ENCODE measurements at regions not wholly inside any gene's neighbourhood (a gene's known extent, or its start where the extent isn't known, plus 50 kb on each side); places are given as distances from the start of the nearest gene placed in this dataset.

DNA sequence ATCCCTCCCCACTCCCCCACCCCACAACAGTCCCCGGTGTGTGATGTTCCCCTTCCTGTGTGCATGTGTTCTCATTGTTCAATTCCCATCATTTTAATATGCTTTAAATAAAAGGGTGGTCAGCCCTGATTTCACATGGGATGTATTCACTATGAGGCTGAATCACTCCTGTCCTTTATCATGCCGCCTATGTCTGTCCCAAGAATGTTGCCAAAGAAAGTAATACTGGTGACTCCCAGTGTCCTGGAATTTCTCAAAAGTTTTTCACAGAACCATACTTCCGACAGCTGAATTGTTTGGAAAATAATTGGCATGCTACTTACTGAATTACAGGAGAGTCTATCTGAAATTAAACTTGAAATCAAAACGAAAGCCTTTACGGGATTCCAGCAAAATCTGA lies 217.7 kb downstream of the HAO1 start:
- Histone ChIP-seq H3K27me3 (replicated peaks in 1 of 4; ENCODE audit: control extremely low read depth in 1 of 4, control insufficient read depth in 3 of 4, insufficient read depth in 4 of 4, low read length in 3 of 4) (no peaks in the 10 kb centered on the region), H3K9ac (ENCODE audit: low read length) (no peak overlapping the region), H3K4me3 (ENCODE audit: control extremely low read depth in 1 of 5, extremely low read depth in 1 of 5, insufficient read depth in 1 of 5, low read depth in 2 of 5, low read length in 4 of 5) (no peak overlapping the region), H3K36me3 (replicated peaks in 1 of 2; ENCODE audit: control extremely low read depth in 1 of 2, control insufficient read depth in 1 of 2, extremely low read depth in 1 of 2, insufficient read depth in 2 of 2, low read length in 1 of 2) (no peaks in the 10 kb centered on the region), H4K20me1 (ENCODE audit: control insufficient read depth, insufficient read depth, low read length, poor library complexity, severe bottlenecking) (no peaks in the 10 kb centered on the region), H3K79me2 (ENCODE audit: control insufficient read depth, insufficient read depth, low read length) (no peaks in the 10 kb centered on the region), H3K27ac (ENCODE audit: low read length in 2 of 2) (no peak overlapping the region), H2AFZ (ENCODE audit: insufficient read depth, low read depth, low read length, poor library complexity, severe bottlenecking) (no peak overlapping the region), H3K4me2 (replicated peaks; ENCODE audit: low read depth, low read length, poor library complexity, severe bottlenecking) (no peak overlapping the region), H3K9me3 (ENCODE audit: control extremely low read depth in 1 of 3, control insufficient read depth in 2 of 3, insufficient read depth in 1 of 3, low read length in 2 of 3) (no peaks in the 10 kb centered on the region), H3K4me1 (ENCODE audit: control insufficient read depth in 2 of 2, insufficient read depth in 2 of 2, low read length in 2 of 2) (no peaks in the 10 kb centered on the region)
- Mint-ChIP-seq H3K9me3 (ENCODE audit: insufficient read depth) (peaks cover 3% of the 10 kb centered on the region), H3K4me3 (no peak overlapping the region), H3K4me1 (no peaks in the 10 kb centered on the region), H3K27ac (no peak overlapping the region), H3K27me3 (no peaks in the 10 kb centered on the region)
- intact Hi-C loops (cut with micrococcal nuclease): no loop called here
- ATAC-seq (ENCODE audit: low read depth): no peak
- POLR2A ChIA-PET: no interaction called here
- 100% methylated on average over 1 of the region's 5 CpGs for WGBS (ENCODE audit: insufficient coverage)
- CTCF ChIA-PET: no interaction called here
- DNase-seq: no peak
- no peak for TF ChIP-seq EZH2 (IDR thresholded peaks at IDR 0.05; ENCODE audit: borderline replicate concordance, insufficient read depth, low read depth, low read length, poor library complexity, severe bottlenecking)
- TF ChIP-seq, protein P1, sequence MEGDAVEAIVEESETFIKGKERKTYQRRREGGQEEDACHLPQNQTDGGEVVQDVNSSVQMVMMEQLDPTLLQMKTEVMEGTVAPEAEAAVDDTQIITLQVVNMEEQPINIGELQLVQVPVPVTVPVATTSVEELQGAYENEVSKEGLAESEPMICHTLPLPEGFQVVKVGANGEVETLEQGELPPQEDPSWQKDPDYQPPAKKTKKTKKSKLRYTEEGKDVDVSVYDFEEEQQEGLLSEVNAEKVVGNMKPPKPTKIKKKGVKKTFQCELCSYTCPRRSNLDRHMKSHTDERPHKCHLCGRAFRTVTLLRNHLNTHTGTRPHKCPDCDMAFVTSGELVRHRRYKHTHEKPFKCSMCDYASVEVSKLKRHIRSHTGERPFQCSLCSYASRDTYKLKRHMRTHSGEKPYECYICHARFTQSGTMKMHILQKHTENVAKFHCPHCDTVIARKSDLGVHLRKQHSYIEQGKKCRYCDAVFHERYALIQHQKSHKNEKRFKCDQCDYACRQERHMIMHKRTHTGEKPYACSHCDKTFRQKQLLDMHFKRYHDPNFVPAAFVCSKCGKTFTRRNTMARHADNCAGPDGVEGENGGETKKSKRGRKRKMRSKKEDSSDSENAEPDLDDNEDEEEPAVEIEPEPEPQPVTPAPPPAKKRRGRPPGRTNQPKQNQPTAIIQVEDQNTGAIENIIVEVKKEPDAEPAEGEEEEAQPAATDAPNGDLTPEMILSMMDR (IDR thresholded peaks at IDR 0.05): no peak

DNA sequence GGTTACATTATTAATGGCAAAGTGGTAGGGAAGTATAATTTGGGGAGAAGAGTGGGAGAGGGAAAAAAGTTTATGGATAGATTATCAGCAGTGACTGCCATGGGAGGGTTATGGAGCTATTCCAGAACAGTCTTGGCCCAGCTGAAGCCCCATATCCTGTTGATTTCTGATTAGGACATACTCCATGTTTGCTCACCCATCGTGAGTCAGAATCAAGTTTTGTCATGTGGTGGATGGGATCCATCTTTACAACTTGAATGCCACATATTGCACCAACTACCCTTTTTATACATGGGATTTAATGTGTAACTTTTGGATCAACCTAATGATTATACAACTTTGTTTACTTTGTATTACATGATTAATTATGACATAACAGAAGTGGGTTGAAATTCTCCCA lies 217.0 kb downstream of the HAO1 start:
- Mint-ChIP-seq H3K4me1 (no peaks in the 10 kb centered on the region), H3K4me3 (no peak overlapping the region), H3K27ac (no peak overlapping the region), H3K9me3 (ENCODE audit: insufficient read depth) (peaks cover 3% of the 10 kb centered on the region), H3K27me3 (no peaks in the 10 kb centered on the region)
- ChIA-PET CTCF (no interaction called here), POLR2A (no interaction called here)
- DNase-seq (no peak), ATAC-seq (ENCODE audit: low read depth) (no peak)
- H4K20me1 ChIP-seq (ENCODE audit: control insufficient read depth, insufficient read depth, low read length, poor library complexity, severe bottlenecking): no peaks in the 10 kb centered on the region
- H3K27me3 ChIP-seq (replicated peaks in 1 of 4; ENCODE audit: control extremely low read depth in 1 of 4, control insufficient read depth in 3 of 4, insufficient read depth in 4 of 4, low read length in 3 of 4): no peaks in the 10 kb centered on the region
- TF ChIP-seq, protein P1 (IDR thresholded peaks at IDR 0.05): no peak
- TF ChIP-seq EZH2 (IDR thresholded peaks at IDR 0.05; ENCODE audit: borderline replicate concordance, insufficient read depth, low read depth, low read length, poor library complexity, severe bottlenecking): no peak
- no peak overlapping the region for H3K4me2 ChIP-seq (replicated peaks; ENCODE audit: low read depth, low read length, poor library complexity, severe bottlenecking)
- WGBS (ENCODE audit: insufficient coverage): no CpG with 5 or more reads among the region's 1 CpG
- no peak overlapping the region for H3K9ac ChIP-seq (ENCODE audit: low read length)
- no peak overlapping the region for H2AFZ ChIP-seq (ENCODE audit: insufficient read depth, low read depth, low read length, poor library complexity, severe bottlenecking)
- no peaks in the 10 kb centered on the region for H3K9me3 ChIP-seq (ENCODE audit: control extremely low read depth in 1 of 3, control insufficient read depth in 2 of 3, insufficient read depth in 1 of 3, low read length in 2 of 3)
- no peak overlapping the region for H3K27ac ChIP-seq (ENCODE audit: low read length in 2 of 2)
- H3K79me2 ChIP-seq (ENCODE audit: control insufficient read depth, insufficient read depth, low read length): no peaks in the 10 kb centered on the region
- intact Hi-C loops (cut with micrococcal nuclease): no loop called here
- H3K4me1 ChIP-seq (ENCODE audit: control insufficient read depth in 2 of 2, insufficient read depth in 2 of 2, low read length in 2 of 2): no peaks in the 10 kb centered on the region
- no peak overlapping the region for H3K4me3 ChIP-seq (ENCODE audit: control extremely low read depth in 1 of 5, extremely low read depth in 1 of 5, insufficient read depth in 1 of 5, low read depth in 2 of 5, low read length in 4 of 5)
- no peaks in the 10 kb centered on the region for H3K36me3 ChIP-seq (replicated peaks in 1 of 2; ENCODE audit: control extremely low read depth in 1 of 2, control insufficient read depth in 1 of 2, extremely low read depth in 1 of 2, insufficient read depth in 2 of 2, low read length in 1 of 2)

Data from B cell (primary cell).